AG04450 (cell line): ENCODE measurements at regions not wholly inside any gene's neighbourhood (a gene's known extent, or its start where the extent isn't known, plus 50 kb on each side); places are given as distances from the start of the nearest gene placed in this dataset.
"Not testable (repeated sequence)": the region's sequence is repeated elsewhere in the genome, so short reads cannot be mapped to it uniquely, and the experiment has no call there.

Experiments
- CTCF ChIA-PET: fragments of 300-600, 350-600 bp; formaldehyde crosslinking; extraction: SDS; loops from one replicate; lab custom pipeline; 2022; ENCODE audit warnings: antibody characterized with exemption, inconsistent platforms; lab: Charles Lee
- POLR2A ChIA-PET: fragments of 350-600 bp; formaldehyde crosslinking; extraction: SDS; loops from one replicate; lab custom pipeline; 2021; ENCODE audit warnings: antibody characterized with exemption, inconsistent platforms; lab: Yijun Ruan, JAX
- DNase-seq: peaks from one replicate; pipeline ENCODE4 v3.0.0-alpha.2; 2011; ENCODE audit warnings: low read depth, low spot score
- H3K27ac ChIP-seq: one replicate; pipeline ENCODE4 v1.5.1; 2012; ENCODE audit warnings: low read depth, low read length, control low read depth
- H3K27me3 ChIP-seq: one replicate; pipeline ENCODE4 v1.6.0; 2012; ENCODE audit warnings: low read length; ENCODE audit not compliant: control insufficient read depth, insufficient read depth
- H3K4me3 ChIP-seq: 2 replicates; pipeline ENCODE4 v1.5.1; 2011; ENCODE audit warnings: mild to moderate bottlenecking, low read depth, low read length, control low read depth
- H3K9me3 ChIP-seq: 2 replicates; pipeline ENCODE4 v1.5.1; 2012; ENCODE audit warnings: low read length; ENCODE audit not compliant: control insufficient read depth, insufficient read depth
- TF ChIP-seq, protein P1 (sequence below): IDR thresholded peaks from 2 replicates; pipeline ENCODE4 v1.5.1; 2011; ENCODE audit warnings: low read depth, low read length, control low read depth, inconsistent platforms

DNA sequence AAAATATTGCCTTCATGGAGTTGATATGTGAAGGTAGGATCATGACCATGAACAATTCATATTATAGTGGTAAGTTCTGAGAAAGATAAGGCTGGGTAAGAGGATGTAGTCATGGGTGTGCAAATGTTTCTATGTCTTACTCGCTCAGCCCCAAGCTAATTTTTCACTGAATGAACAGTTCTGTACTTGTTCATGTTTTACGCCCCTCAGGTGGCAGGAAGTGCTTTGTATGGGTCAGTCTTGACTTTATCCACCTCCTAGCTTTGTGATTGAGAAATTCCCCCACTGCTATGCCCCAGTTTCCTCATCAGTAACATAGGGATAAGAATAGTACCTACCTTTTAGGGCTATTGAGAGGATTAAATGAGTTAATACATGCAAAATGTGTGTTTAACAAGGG, 148.2 kb upstream of the KCNG1 start:
- ChIA-PET POLR2A (no interaction called here), CTCF (no interaction called here)
- DNase-seq, result no peak
- H3K27ac ChIP-seq, result no peak overlapping the region
- no peak overlapping the region for H3K4me3 ChIP-seq
- peaks cover 22% of the 10 kb centered on the region for H3K27me3 ChIP-seq
- H3K9me3 ChIP-seq, result no peaks in the 10 kb centered on the region; the same call in 1 of the 2 replicates
- TF ChIP-seq, protein P1, sequence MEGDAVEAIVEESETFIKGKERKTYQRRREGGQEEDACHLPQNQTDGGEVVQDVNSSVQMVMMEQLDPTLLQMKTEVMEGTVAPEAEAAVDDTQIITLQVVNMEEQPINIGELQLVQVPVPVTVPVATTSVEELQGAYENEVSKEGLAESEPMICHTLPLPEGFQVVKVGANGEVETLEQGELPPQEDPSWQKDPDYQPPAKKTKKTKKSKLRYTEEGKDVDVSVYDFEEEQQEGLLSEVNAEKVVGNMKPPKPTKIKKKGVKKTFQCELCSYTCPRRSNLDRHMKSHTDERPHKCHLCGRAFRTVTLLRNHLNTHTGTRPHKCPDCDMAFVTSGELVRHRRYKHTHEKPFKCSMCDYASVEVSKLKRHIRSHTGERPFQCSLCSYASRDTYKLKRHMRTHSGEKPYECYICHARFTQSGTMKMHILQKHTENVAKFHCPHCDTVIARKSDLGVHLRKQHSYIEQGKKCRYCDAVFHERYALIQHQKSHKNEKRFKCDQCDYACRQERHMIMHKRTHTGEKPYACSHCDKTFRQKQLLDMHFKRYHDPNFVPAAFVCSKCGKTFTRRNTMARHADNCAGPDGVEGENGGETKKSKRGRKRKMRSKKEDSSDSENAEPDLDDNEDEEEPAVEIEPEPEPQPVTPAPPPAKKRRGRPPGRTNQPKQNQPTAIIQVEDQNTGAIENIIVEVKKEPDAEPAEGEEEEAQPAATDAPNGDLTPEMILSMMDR, result no peak

DNA sequence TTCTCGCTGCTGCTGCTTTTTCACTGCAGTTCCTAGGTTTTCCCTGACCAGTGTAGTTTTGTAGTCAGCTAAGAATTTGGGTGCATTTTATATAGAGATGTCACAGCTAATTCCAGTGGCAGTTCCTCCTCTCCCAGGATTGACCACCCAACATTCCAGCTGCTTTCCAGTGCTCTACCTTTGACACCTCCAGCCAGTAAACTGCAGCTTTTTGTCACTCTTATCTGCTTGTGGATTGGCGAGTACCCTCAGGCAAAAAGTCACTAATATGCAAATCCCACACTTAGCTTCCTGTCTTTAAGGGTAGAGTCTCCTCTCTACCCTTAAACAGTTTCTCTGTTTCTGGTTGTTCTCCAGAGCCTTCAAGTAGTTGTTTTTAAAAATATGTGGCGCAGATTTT, 146.9 kb upstream of the KCNG1 start:
- peaks cover 33% of the 10 kb centered on the region for H3K27me3 ChIP-seq
- no peaks in the 10 kb centered on the region; the same call in 1 of the 2 replicates for H3K9me3 ChIP-seq
- TF ChIP-seq, protein P1, result no peak
- H3K4me3 ChIP-seq, result no peak overlapping the region
- ChIA-PET POLR2A (no interaction called here), CTCF (no interaction called here)
- no peak overlapping the region for H3K27ac ChIP-seq
- DNase-seq, result no peak

- H3K9me3 ChIP-seq, POLR2A ChIA-PET, H3K4me3 ChIP-seq, DNase-seq, CTCF ChIA-PET, H3K27ac ChIP-seq: not testable (repeated sequence)
- peaks cover 26% of the 10 kb centered on the region for H3K27me3 ChIP-seq
Measured at GRCh38 chr20:51167911-51168310, 145.0 kb upstream of the KCNG1 start.

GRCh38 chr20:51166489-51166888, 143.6 kb upstream of the KCNG1 start:
- ChIA-PET CTCF (no interaction called here), POLR2A (no interaction called here)
- Histone ChIP-seq H3K4me3 (no peak overlapping the region), H3K27ac (no peak overlapping the region), H3K9me3 (no peaks in the 10 kb centered on the region; the same call in 1 of the 2 replicates), H3K27me3 (peaks cover 18% of the 10 kb centered on the region)
- TF ChIP-seq, protein P1, result no peak
- no peak for DNase-seq

DNA sequence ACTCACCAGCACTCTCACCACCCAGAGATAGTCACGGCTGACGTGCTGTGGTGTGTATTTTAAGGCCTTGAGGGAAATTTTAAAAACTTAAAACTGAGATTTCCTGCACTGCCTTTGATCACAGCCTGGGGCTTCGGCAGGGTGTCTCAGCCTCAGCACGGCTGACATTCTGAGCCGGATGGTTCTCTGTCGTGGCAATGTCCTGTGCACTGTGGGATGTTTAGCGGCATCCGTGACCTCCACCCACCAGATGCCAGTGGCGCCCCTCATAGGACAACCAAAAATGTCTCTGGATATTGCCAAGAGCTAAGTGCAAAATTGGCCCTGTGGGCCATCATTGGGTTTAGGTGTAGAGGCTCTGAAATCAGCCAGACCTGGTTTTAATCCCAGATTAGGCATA, 142.2 kb upstream of the KCNG1 start:
- no peak for DNase-seq
- Histone ChIP-seq H3K4me3 (no peak overlapping the region), H3K27me3 (peaks cover 21% of the 10 kb centered on the region), H3K9me3 (no peaks in the 10 kb centered on the region; the same call in 1 of the 2 replicates), H3K27ac (no peak overlapping the region)
- POLR2A ChIA-PET, result no interaction called here
- TF ChIP-seq, protein P1, result no peak
- CTCF ChIA-PET, result no interaction called here

GRCh38 chr20:51164731-51165130, 141.8 kb upstream of the KCNG1 start:
- no peak overlapping the region for H3K27ac ChIP-seq
- ChIA-PET POLR2A (no interaction called here), CTCF (interaction anchor here (1.7 kb wide), 1 partner anchor 149 kb away, joined by 7 read pairs; no protein-coding TSS in a partner anchor)
- no peak for DNase-seq
- TF ChIP-seq, protein P1, result no peak
- H3K9me3 ChIP-seq, result no peaks in the 10 kb centered on the region; the same call in 1 of the 2 replicates
- H3K4me3 ChIP-seq, result no peak overlapping the region
- peaks cover 23% of the 10 kb centered on the region for H3K27me3 ChIP-seq
